Liver (tissue), 8 donors: ENCODE measurements at regions not wholly inside any gene's neighbourhood (a gene's known extent, or its start where the extent isn't known, plus 50 kb on each side); places are given as distances from the start of the nearest gene placed in this dataset.

Experiments
- DNase-seq: peaks from one replicate; pipeline ENCODE4 v3.0.0-alpha.2; 2017; ENCODE audit warnings: low spot score
- H3K27ac ChIP-seq, 2 donors: one replicate each; pipeline ENCODE4 v1.7.0; 2013; ENCODE audit warnings: inconsistent platforms in 2 of 2, low read length in 2 of 2, control low read depth in 1 of 2, low read depth in 1 of 2, mild to moderate bottlenecking in 1 of 2
- H3K27me3 ChIP-seq, 4 donors: one replicate each; pipeline versions ENCODE4 v1.6.1 to v1.7.0; 2013; ENCODE audit warnings: low read length in 3 of 4, inconsistent platforms in 1 of 4, mild to moderate bottlenecking in 1 of 4, moderate library complexity in 1 of 4; ENCODE audit not compliant: control insufficient read depth in 4 of 4, insufficient read depth in 4 of 4
- H3K36me3 ChIP-seq, 4 donors: one replicate each; pipeline versions ENCODE4 v1.6.1 to v1.7.0; 2013; ENCODE audit warnings: low read length in 3 of 4, mild to moderate bottlenecking in 3 of 4, low read depth in 1 of 4, moderate library complexity in 1 of 4; ENCODE audit not compliant: control insufficient read depth in 4 of 4, insufficient read depth in 3 of 4
- H3K4me1 ChIP-seq, 4 donors: one replicate each; pipeline versions ENCODE4 v1.6.1 to v1.7.0; 2013; ENCODE audit warnings: low read length in 3 of 4, mild to moderate bottlenecking in 3 of 4, moderate library complexity in 1 of 4; ENCODE audit not compliant: control insufficient read depth in 4 of 4, insufficient read depth in 4 of 4
- H3K4me3 ChIP-seq, 3 donors: one replicate each; pipeline versions ENCODE4 v1.6.1 to v1.7.0; 2013; ENCODE audit warnings: low read length in 3 of 3, control low read depth in 1 of 3, low read depth in 1 of 3, mild to moderate bottlenecking in 1 of 3
- H3K9ac ChIP-seq, 2 donors: one replicate each; pipeline ENCODE4 v1.7.0; 2013; ENCODE audit warnings: low read length in 2 of 2, mild to moderate bottlenecking in 2 of 2, moderate library complexity in 2 of 2, control low read depth in 1 of 2, low read depth in 1 of 2
- H3K9me3 ChIP-seq, 4 donors: one replicate each; pipeline versions ENCODE4 v1.6.1 to v1.7.0; 2013; ENCODE audit warnings: low read length in 3 of 4; ENCODE audit not compliant: control insufficient read depth in 4 of 4
- ATF3 ChIP-seq: IDR thresholded peaks from 2 replicates; pipeline ENCODE4 v1.6.1; 2016; ENCODE audit warnings: antibody characterized with exemption
- CTCF ChIP-seq: fragments of 150-350 bp; IDR thresholded peaks from 2 replicates; pipeline ENCODE4 v1.5.1; 2017; ENCODE audit warnings: improper control_type of control experiment, low read depth, low read length; ENCODE audit not compliant: missing input control
- EGR1 ChIP-seq, 2 donors: IDR thresholded peaks; 2 replicates each; pipeline ENCODE4 v1.6.1; 2016 to 2018; ENCODE audit warnings: antibody characterized with exemption in 2 of 2, low read depth in 2 of 2
- FOXA1 ChIP-seq: IDR thresholded peaks from 2 replicates; pipeline ENCODE4 v1.6.1; 2016; ENCODE audit warnings: antibody characterized with exemption
- FOXA2 ChIP-seq: IDR thresholded peaks from 2 replicates; pipeline ENCODE4 v1.6.1; 2016; ENCODE audit warnings: antibody characterized with exemption
- GABPA ChIP-seq, 2 donors: IDR thresholded peaks in 1 of 2; conservative IDR thresholded peaks in 1 of 2; 2 replicates each; pipeline ENCODE4 v1.6.1; 2016; ENCODE audit warnings: antibody characterized with exemption in 2 of 2, mild to moderate bottlenecking in 1 of 2, moderate library complexity in 1 of 2
- HNF4G ChIP-seq: IDR thresholded peaks from 2 replicates; pipeline ENCODE4 v1.6.1; 2016; ENCODE audit warnings: antibody characterized with exemption
- NR2F2 ChIP-seq: IDR thresholded peaks from 2 replicates; pipeline ENCODE4 v1.6.1; 2016; ENCODE audit warnings: antibody characterized with exemption
- RAD21 ChIP-seq, 2 donors: IDR thresholded peaks; 2 replicates each; pipeline ENCODE4 v1.6.1; 2016; ENCODE audit warnings: antibody characterized with exemption in 2 of 2, mild to moderate bottlenecking in 2 of 2
- REST ChIP-seq: IDR thresholded peaks from 2 replicates; pipeline ENCODE4 v1.6.1; 2016; ENCODE audit warnings: antibody characterized with exemption, mild to moderate bottlenecking
- RXRA ChIP-seq, 2 donors: IDR thresholded peaks; 2 replicates each; pipeline ENCODE4 v1.6.1; 2017 to 2018; ENCODE audit warnings: antibody characterized with exemption in 2 of 2, mild to moderate bottlenecking in 1 of 2
- SP1 ChIP-seq: IDR thresholded peaks from 2 replicates; pipeline ENCODE4 v1.6.1; 2018; ENCODE audit warnings: antibody characterized with exemption, mild to moderate bottlenecking
- TAF1 ChIP-seq: conservative IDR thresholded peaks from 2 replicates; pipeline ENCODE4 v1.6.1; 2016; ENCODE audit warnings: antibody characterized with exemption, mild to moderate bottlenecking
- YY1 ChIP-seq: IDR thresholded peaks from 2 replicates; pipeline ENCODE4 v1.6.1; 2016; ENCODE audit warnings: antibody characterized with exemption, mild to moderate bottlenecking
- ZBTB33 ChIP-seq: IDR thresholded peaks from 2 replicates; pipeline ENCODE4 v1.6.1; 2016; ENCODE audit warnings: antibody characterized with exemption
- WGBS: extraction: QIAGEN DNeasy Blood & Tissue Kit; methylation state at CpG from one replicate; pipeline ENCODE4 v1.1.7; 2013; 5-methylcytosine and 5-hydroxymethylcytosine counted together
- TF ChIP-seq, protein P1 (sequence below): IDR thresholded peaks from 2 replicates; pipeline ENCODE4 v1.6.1; 2016; ENCODE audit warnings: antibody characterized with exemption
- donor health status: healthy.
- donor health status: healthy.
- donor health status: healthy.
- donor health status: healthy.
- donor health status: healthy.

- no peaks in the 10 kb centered on the region for H3K27me3 ChIP-seq
- H3K9me3 ChIP-seq, result no peaks in the 10 kb centered on the region
- H3K9ac ChIP-seq, result no peak overlapping the region
- no peak overlapping the region for H3K4me3 ChIP-seq
- DNase-seq, result no peak
- H3K36me3 ChIP-seq, result no peaks in the 10 kb centered on the region
- H3K27ac ChIP-seq, result no peak overlapping the region
- TF ChIP-seq TAF1, result no peak
- no peak for TF ChIP-seq REST
- no peak for TF ChIP-seq CTCF
- TF ChIP-seq SP1, result no peak
- TF ChIP-seq, protein P1, sequence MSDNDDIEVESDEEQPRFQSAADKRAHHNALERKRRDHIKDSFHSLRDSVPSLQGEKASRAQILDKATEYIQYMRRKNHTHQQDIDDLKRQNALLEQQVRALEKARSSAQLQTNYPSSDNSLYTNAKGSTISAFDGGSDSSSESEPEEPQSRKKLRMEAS, result no peak
- no peak for TF ChIP-seq EGR1 (IDR thresholded peaks at IDR 0.05; ENCODE audit: low read depth in 2 of 2)
- no peak for TF ChIP-seq NR2F2
- no peak for TF ChIP-seq YY1
- no peak for TF ChIP-seq ATF3
- TF ChIP-seq HNF4G, result no peak
- no peak for TF ChIP-seq ZBTB33
- TF ChIP-seq GABPA (IDR thresholded peaks at IDR 0.05 in 1 of 2, conservative IDR thresholded peaks at IDR 0.05 in 1 of 2), result no peak
- TF ChIP-seq FOXA2, result no peak
- no peak for TF ChIP-seq RXRA (IDR thresholded peaks at IDR 0.05)
- WGBS, result 94% methylated on average over 4 of the region's 4 CpGs
- H3K4me1 ChIP-seq, result no peaks in the 10 kb centered on the region
These were observed 171.1 kb downstream of the DHX35 start for GRCh38 chr20:39133201-39133600.

DNA sequence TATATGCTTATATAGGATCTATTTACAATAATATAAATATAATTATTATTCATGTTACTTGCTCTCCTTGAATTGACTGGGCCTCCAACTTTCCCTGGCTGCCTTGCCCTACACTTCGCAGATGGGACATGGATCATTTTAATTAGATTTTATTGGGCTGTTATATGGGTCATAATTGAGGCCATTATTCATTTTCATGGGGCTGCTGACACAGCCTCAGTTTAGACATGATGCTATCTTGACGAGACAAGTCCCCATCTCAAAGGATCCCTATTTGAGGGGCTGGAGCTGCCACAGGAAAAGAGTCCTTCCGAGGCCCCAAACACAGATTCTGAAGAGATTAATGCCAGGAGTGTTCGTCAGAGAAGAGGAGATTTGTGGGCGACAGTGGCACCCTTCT lies 170.4 kb downstream of the DHX35 start:
- H3K27ac ChIP-seq, result no peak overlapping the region
- WGBS, result 89% methylated on average over 5 of the region's 5 CpGs
- no peak overlapping the region for H3K4me3 ChIP-seq
- no peaks in the 10 kb centered on the region for H3K36me3 ChIP-seq
- H3K4me1 ChIP-seq, result no peaks in the 10 kb centered on the region
- DNase-seq, result no peak
- no peaks in the 10 kb centered on the region for H3K9me3 ChIP-seq
- H3K9ac ChIP-seq, result no peak overlapping the region
- H3K27me3 ChIP-seq, result no peaks in the 10 kb centered on the region
- TF ChIP-seq CTCF (no peak), RXRA (IDR thresholded peaks at IDR 0.05) (no peak), RAD21 (IDR thresholded peaks at IDR 0.05) (no peak), GABPA (IDR thresholded peaks at IDR 0.05 in 1 of 2, conservative IDR thresholded peaks at IDR 0.05 in 1 of 2) (no peak), REST (no peak), ATF3 (no peak), TAF1 (no peak), SP1 (no peak), FOXA1 (no peak)
